RWPE2 (cell line): ENCODE measurements at regions not wholly inside any gene's neighbourhood (a gene's known extent, or its start where the extent isn't known, plus 50 kb on each side); places are given as distances from the start of the nearest gene placed in this dataset.

Source experiments
- ATAC-seq: fragments of 200-7000 bp; cut with Tn5 transposase; 3 replicates; pipeline ENCODE4 v1.9.1; 2021; ENCODE audit warnings: low read depth
- DNase-seq: peaks from one replicate; pipeline ENCODE4 v3.0.0-alpha.2; 2020; ENCODE audit warnings: low spot score
- H3K27ac ChIP-seq: fragments of 450-650 bp; 2 replicates; pipeline ENCODE4 v1.5.1; 2017; ENCODE audit warnings: mild to moderate bottlenecking; ENCODE audit not compliant: poor library complexity, severe bottlenecking
- H3K27me3 ChIP-seq: fragments of 250-450 bp; sonication (Bioruptor Pico); 2 replicates; pipeline ENCODE4 v1.5.1; 2021; ENCODE audit warnings: mild to moderate bottlenecking, moderate library complexity; ENCODE audit not compliant: insufficient read depth, poor library complexity, severe bottlenecking
- H3K36me3 ChIP-seq: fragments of 250-450 bp; sonication (Bioruptor Pico); 2 replicates; pipeline ENCODE4 v1.5.1; 2020; ENCODE audit warnings: low read depth, mild to moderate bottlenecking, moderate library complexity
- H3K4me1 ChIP-seq: fragments of 250-450 bp; sonication (Bioruptor Pico); 2 replicates; pipeline ENCODE4 v1.5.1; 2021; ENCODE audit warnings: mild to moderate bottlenecking, moderate library complexity; ENCODE audit not compliant: insufficient read depth, poor library complexity, severe bottlenecking
- H3K4me3 ChIP-seq: fragments of 250-450 bp; sonication (Bioruptor Pico); 2 replicates; pipeline ENCODE4 v1.5.1; 2021; ENCODE audit warnings: mild to moderate bottlenecking, moderate library complexity; ENCODE audit not compliant: severe bottlenecking
- H3K9me3 ChIP-seq: fragments of 250-450 bp; sonication (Bioruptor Pico); 2 replicates; pipeline ENCODE4 v1.5.1; 2021; ENCODE audit warnings: mild to moderate bottlenecking, moderate library complexity; ENCODE audit not compliant: severe bottlenecking
- CTCF ChIP-seq: fragments of 450-650 bp; IDR thresholded peaks from one replicate; pipeline ENCODE4 v1.5.1; 2017; ENCODE audit warnings: mild to moderate bottlenecking, moderate library complexity; ENCODE audit not compliant: poor library complexity, severe bottlenecking

GRCh38 chr4:18931643-18932377, 910.3 kb upstream of the LCORL start:
- no peaks in the 10 kb centered on the region for H3K9me3 ChIP-seq
- H3K4me3 ChIP-seq, result no peak overlapping the region
- no peaks in the 10 kb centered on the region for H3K4me1 ChIP-seq
- DNase-seq (no peak), ATAC-seq (no peak)
- H3K27ac ChIP-seq, result no peak overlapping the region
- no peaks in the 10 kb centered on the region for H3K36me3 ChIP-seq
- no peaks in the 10 kb centered on the region for H3K27me3 ChIP-seq
- TF ChIP-seq CTCF, result no peak

GRCh38 chr4:18930487-18930886, 908.9 kb upstream of the LCORL start:
- Histone ChIP-seq H3K4me1 (no peaks in the 10 kb centered on the region), H3K27ac (no peak overlapping the region), H3K27me3 (no peaks in the 10 kb centered on the region), H3K36me3 (no peaks in the 10 kb centered on the region), H3K4me3 (no peak overlapping the region), H3K9me3 (no peaks in the 10 kb centered on the region)
- TF ChIP-seq CTCF, result no peak
- no peak for DNase-seq
- ATAC-seq, result no peak

- Histone ChIP-seq H3K27ac (no peak overlapping the region), H3K27me3 (no peaks in the 10 kb centered on the region), H3K36me3 (no peaks in the 10 kb centered on the region), H3K9me3 (no peaks in the 10 kb centered on the region), H3K4me3 (no peak overlapping the region), H3K4me1 (no peaks in the 10 kb centered on the region)
- no peak for TF ChIP-seq CTCF
- ATAC-seq (no peak), DNase-seq (no peak)
Measured at GRCh38 chr4:18923496-18924161, 902.1 kb upstream of the LCORL start.

- Histone ChIP-seq H3K36me3 (no peaks in the 10 kb centered on the region), H3K9me3 (no peaks in the 10 kb centered on the region), H3K27ac (no peak overlapping the region), H3K4me3 (no peak overlapping the region), H3K27me3 (no peaks in the 10 kb centered on the region), H3K4me1 (peaks cover 9% of the 10 kb centered on the region)
- no peak for TF ChIP-seq CTCF
- no peak for DNase-seq
- ATAC-seq, result peak; percentile 38; the same call in 2 of the 3 replicates
Measured at GRCh38 chr4:18917689-18918088, 896.1 kb upstream of the LCORL start.

- peak overlapping the region; percentile 46 for H3K27ac ChIP-seq
- DNase-seq (no peak), ATAC-seq (peak; percentile 63; the same call in 2 of the 3 replicates)
- no peaks in the 10 kb centered on the region for H3K9me3 ChIP-seq
- H3K36me3 ChIP-seq, result no peaks in the 10 kb centered on the region
- no peak for TF ChIP-seq CTCF
- no peak overlapping the region for H3K4me3 ChIP-seq
- H3K27me3 ChIP-seq, result no peaks in the 10 kb centered on the region
- peaks cover 9% of the 10 kb centered on the region for H3K4me1 ChIP-seq
Measured at GRCh38 chr4:18914182-18914581, 892.6 kb upstream of the LCORL start.
